GM13976 (cell line): ENCODE measurements at regions not wholly inside any gene's neighbourhood (a gene's known extent, or its start where the extent isn't known, plus 50 kb on each side); places are given as distances from the start of the nearest gene placed in this dataset.

Source experiments
- DNase-seq: peaks from one replicate; pipeline ENCODE4 v3.0.0; 2012; ENCODE audit warnings: low spot score
- in situ Hi-C: fragments of 300-500 bp; cut with MboI; formaldehyde crosslinking; loops from one replicate; pipeline ENCODE4 v1.12.0; 2022; ENCODE audit warnings: low sequenced_read_pairs, mixed read lengths, inconsistent platforms; ENCODE audit not compliant: unreplicated experiment
- TF ChIP-seq, protein P1 (sequence below): IDR thresholded peaks from 2 replicates; pipeline ENCODE4 v1.5.1; 2012; ENCODE audit warnings: borderline replicate concordance, mild to moderate bottlenecking; ENCODE audit not compliant: insufficient read depth; ENCODE audit errors: extremely low read depth, missing control alignments, control extremely low read depth

DNA sequence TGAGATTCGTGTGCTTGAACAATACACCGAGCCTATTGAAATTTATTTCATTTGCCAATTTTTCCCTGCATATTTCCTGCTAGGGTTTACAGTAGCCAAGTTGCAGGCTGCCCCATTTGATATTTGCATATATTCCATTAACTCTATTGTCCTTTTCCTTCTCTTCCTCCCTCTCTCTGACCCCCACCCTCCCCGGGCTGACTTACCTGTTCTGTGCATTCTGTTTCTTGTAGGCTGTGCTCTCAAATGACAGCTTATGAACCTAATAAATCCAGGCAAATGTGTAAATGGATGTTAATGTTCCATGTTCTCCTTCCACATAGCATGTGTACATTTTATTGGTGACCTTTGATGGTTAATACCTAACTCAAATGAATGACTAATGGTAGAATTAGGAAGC, 1169.2 kb upstream of the WWC1 start:
- no peak for DNase-seq
- in situ Hi-C loops = no loop called here
- TF ChIP-seq, protein P1, sequence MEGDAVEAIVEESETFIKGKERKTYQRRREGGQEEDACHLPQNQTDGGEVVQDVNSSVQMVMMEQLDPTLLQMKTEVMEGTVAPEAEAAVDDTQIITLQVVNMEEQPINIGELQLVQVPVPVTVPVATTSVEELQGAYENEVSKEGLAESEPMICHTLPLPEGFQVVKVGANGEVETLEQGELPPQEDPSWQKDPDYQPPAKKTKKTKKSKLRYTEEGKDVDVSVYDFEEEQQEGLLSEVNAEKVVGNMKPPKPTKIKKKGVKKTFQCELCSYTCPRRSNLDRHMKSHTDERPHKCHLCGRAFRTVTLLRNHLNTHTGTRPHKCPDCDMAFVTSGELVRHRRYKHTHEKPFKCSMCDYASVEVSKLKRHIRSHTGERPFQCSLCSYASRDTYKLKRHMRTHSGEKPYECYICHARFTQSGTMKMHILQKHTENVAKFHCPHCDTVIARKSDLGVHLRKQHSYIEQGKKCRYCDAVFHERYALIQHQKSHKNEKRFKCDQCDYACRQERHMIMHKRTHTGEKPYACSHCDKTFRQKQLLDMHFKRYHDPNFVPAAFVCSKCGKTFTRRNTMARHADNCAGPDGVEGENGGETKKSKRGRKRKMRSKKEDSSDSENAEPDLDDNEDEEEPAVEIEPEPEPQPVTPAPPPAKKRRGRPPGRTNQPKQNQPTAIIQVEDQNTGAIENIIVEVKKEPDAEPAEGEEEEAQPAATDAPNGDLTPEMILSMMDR = no peak

DNA sequence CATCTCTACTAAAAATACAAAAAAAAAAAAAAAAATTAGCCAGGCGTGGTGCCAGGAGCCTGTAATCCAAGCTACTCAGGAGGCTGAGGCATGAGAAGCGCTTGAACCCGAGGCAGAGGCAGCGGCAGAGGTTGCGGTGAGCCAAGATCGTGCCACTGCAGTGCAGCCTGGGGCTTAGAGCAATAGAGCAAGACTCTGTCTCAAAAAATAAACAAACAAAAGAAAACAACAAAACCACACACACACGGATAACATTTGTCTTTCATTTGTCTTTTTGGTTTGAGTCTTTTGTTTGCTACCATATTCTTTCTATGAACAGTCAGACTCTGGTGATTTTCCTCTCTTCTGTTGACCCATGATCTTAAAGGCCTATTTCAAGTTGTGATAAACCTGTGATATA, 1168.3 kb upstream of the WWC1 start:
- DNase-seq = no peak
- in situ Hi-C loops = no loop called here
- TF ChIP-seq, protein P1 = no peak

DNA sequence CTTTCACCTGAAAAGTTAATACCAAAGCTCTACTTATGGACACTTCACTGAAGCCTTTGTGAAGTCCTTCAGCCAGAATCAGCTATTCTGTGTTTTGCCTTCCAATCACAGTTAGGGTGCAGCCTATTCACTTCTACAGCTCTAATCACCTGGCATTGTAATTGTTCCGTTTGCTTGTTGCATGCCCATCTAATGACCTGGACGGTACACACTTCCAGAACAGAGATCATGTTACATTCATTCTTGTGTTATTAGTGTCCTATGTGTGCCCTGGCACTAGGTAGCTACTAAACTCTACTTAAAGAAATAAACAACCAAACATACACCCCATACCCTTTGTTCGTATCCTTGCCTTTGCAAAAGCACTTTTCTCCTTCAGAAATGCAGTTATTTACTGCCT, 1162.9 kb upstream of the WWC1 start:
- TF ChIP-seq, protein P1 = no peak
- in situ Hi-C loops = no loop called here
- no peak for DNase-seq

DNA sequence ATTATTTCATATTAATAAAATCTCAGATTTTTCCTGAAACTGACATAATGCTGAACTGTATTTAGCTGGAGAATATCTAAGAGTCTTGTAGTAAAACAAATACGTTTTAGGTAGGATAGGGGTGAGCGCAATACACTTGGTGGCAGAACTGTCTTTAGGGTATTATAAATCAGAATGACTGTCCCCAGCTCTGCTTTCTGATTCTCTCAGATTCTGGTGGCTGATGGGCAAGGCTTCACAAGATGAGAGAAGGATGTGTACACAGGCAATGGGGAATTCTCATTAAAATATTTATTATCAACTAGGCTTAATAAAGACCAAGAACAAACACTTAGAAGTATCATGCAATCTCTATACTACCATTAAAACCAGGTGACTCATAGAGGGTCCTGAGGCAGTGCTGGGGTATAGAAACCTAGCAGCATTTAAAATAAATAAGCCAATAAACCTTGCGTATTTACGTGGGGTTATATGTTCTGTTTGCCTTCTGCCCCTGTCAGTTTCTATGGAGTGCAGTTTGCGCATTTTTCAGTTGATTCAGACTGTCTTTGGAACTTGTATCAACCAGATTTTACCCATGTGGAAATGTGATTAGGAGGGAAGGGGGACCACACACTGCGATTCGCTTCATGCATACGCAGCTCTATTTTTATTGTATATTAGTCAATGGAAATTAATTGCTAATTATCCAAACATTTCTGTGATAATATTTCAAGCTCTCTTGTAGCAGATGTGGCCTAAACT, 1150.7 kb upstream of the WWC1 start:
- DNase-seq = no peak
- TF ChIP-seq, protein P1 = no peak
- in situ Hi-C loops = no loop called here

DNA sequence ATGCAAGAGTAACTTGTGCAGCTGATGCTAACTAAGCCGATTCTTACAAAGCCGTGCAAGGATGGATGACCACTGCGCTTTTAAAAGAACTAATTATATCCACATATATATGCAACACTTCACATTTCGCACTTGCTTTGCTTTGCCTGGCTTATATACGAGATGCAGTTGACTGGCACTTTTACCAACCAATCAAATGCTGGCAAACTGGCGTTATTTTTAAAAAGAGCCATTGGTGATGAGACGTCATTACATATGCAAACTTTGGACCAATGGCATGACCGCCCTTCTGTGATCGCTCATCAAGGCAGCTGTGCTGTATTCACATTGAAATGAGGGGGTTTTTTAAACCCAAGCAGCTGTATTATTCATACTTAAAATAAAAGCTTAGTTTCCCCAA, 1147.7 kb upstream of the WWC1 start:
- in situ Hi-C loops = no loop called here
- TF ChIP-seq, protein P1 = no peak
- DNase-seq = no peak

DNA sequence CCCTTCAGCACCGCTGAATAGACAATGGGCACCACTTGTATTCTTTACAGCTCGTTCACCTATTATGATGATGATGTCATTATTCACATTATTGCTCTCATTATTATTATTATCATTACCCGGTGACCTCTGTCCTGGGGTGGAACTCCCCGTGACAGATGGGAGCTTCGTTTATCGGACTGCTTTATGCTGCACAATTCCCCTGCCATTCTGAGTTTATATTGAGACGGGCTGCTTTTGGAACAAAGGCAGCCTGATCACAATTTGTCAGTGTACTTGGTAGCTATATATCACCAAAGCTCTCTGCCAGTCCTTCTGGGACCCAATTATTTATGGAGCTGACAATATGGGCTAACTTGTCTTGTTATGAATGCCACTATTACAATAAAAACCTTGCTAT, 1145.6 kb upstream of the WWC1 start:
- in situ Hi-C loops = no loop called here
- TF ChIP-seq, protein P1 = no peak
- no peak for DNase-seq

DNA sequence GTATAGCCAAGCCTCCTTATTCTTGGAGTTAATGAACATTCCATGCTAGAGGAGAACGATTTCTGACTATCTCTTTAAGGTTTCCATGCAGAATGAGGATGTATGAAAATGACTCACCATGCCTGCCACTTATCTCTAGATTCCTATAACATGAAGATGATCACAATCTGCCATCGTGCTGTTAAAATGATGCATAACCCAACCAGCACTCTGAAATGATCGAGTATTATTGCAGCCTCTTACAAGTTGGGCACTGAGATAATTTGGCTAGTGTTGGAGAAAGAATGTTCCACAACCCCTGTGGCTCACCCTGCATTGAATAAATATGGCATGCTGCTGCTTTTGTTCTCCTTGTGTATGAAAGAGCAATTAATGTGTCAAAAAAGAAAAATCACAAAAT, 1143.6 kb upstream of the WWC1 start:
- in situ Hi-C loops = no loop called here
- DNase-seq = no peak
- TF ChIP-seq, protein P1 = no peak
